Left ventricle myocardium inferior (tissue), 1 donor: ENCODE measurements at regions not wholly inside any gene's neighbourhood (a gene's known extent, or its start where the extent isn't known, plus 50 kb on each side); places are given as distances from the start of the nearest gene placed in this dataset.

ENCODE experiments used
- DNase-seq: peaks from one replicate; pipeline ENCODE4 v3.0.0-alpha.2; 2020
- H3K27ac ChIP-seq: fragments of 200-600 bp; replicated peaks from 2 replicates; pipeline ENCODE4 v1.8.0; 2021
- H3K27me3 ChIP-seq: fragments of 200-600 bp; 2 replicates; pipeline ENCODE4 v1.8.0; 2021; ENCODE audit warnings: low read depth
- H3K36me3 ChIP-seq: fragments of 200-600 bp; 2 replicates; pipeline ENCODE4 v1.8.0; 2021
- H3K4me1 ChIP-seq: fragments of 200-600 bp; 2 replicates; pipeline ENCODE4 v1.8.0; 2021
- H3K4me3 ChIP-seq: fragments of 200-600 bp; 2 replicates; pipeline ENCODE4 v1.8.0; 2021; ENCODE audit warnings: mild to moderate bottlenecking, moderate library complexity
- H3K9me3 ChIP-seq: fragments of 200-600 bp; replicated peaks from 2 replicates; pipeline ENCODE4 v1.8.0; 2021
- intact Hi-C: fragments of 100-400 bp; cut with micrococcal nuclease; formaldehyde crosslinking; loops from one replicate; pipeline ENCODE4 v1.11.0; 2022
- TF ChIP-seq, protein P1 (sequence below): fragments of 200-600 bp; IDR thresholded peaks from 2 replicates; pipeline ENCODE4 v1.8.0; 2021; ENCODE audit warnings: antibody characterized with exemption, mild to moderate bottlenecking, borderline replicate concordance
- donor health status: DM: no; HTN: yes; CAD: no; lungs with severe emphysema.

DNA sequence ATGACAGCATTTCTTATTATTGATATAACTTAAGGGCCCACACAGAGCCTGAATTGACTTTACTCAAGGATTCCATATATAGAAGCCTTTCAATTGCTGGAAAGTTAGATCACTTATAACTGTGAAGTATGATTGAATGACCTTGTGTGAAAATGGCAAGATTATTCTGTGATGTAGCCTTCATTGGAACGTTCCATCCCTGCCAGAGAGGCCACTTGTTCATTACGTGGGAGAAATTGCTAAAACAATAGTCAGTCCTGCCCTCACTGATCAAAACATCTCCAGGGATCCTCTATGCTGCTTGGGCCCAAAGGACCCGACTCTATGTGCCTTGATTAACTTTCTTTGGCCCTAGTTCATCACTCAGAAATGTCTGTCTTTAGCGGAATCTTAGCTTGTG lies 159.5 kb upstream of the BLID start:
- no peak for DNase-seq
- Histone ChIP-seq H3K36me3 (no peaks in the 10 kb centered on the region), H3K27ac (no peak overlapping the region), H3K4me3 (no peak overlapping the region), H3K27me3 (no peaks in the 10 kb centered on the region), H3K4me1 (no peaks in the 10 kb centered on the region), H3K9me3 (no peaks in the 10 kb centered on the region)
- intact Hi-C loops: no loop called here
- TF ChIP-seq, protein P1, sequence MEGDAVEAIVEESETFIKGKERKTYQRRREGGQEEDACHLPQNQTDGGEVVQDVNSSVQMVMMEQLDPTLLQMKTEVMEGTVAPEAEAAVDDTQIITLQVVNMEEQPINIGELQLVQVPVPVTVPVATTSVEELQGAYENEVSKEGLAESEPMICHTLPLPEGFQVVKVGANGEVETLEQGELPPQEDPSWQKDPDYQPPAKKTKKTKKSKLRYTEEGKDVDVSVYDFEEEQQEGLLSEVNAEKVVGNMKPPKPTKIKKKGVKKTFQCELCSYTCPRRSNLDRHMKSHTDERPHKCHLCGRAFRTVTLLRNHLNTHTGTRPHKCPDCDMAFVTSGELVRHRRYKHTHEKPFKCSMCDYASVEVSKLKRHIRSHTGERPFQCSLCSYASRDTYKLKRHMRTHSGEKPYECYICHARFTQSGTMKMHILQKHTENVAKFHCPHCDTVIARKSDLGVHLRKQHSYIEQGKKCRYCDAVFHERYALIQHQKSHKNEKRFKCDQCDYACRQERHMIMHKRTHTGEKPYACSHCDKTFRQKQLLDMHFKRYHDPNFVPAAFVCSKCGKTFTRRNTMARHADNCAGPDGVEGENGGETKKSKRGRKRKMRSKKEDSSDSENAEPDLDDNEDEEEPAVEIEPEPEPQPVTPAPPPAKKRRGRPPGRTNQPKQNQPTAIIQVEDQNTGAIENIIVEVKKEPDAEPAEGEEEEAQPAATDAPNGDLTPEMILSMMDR: no peak

DNA sequence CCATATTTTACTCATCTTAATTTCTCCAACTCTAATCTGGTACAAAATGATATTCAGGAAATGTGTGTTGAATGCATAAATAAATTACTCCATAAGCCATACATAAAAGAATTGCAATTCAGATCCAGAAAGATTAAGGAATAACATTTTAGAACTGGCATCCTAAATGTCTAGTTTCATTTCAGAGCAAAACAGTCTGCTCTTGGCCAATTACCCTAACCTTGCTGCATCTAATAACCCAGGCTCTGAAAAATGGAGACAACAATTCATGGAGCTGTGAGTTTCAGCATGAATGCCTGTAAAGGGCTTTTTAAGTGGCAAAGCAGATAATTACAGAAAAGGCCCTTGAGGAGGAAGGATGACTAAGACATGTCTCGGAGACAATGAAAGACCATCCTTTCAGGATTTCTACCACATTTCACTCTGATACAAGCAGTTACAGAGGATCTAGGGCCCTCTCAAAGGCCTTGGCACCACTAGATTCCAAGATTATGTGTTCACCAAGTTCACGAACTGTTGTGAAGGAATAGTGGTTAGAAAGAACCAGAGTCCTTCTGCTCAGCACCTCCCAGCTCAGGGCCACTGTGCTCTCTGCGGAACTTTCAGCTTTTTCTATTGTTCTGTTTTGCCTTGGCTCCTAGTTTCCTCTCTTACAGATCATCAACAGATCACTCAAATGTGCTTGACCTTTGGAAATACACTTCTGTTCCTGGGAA lies 157.6 kb upstream of the BLID start:
- no peaks in the 10 kb centered on the region for H3K4me1 ChIP-seq
- intact Hi-C loops: no loop called here
- H3K9me3 ChIP-seq: no peaks in the 10 kb centered on the region
- no peak overlapping the region for H3K27ac ChIP-seq
- H3K36me3 ChIP-seq: no peaks in the 10 kb centered on the region
- H3K4me3 ChIP-seq: no peak overlapping the region
- TF ChIP-seq, protein P1: no peak
- DNase-seq: no peak
- H3K27me3 ChIP-seq: no peaks in the 10 kb centered on the region

DNA sequence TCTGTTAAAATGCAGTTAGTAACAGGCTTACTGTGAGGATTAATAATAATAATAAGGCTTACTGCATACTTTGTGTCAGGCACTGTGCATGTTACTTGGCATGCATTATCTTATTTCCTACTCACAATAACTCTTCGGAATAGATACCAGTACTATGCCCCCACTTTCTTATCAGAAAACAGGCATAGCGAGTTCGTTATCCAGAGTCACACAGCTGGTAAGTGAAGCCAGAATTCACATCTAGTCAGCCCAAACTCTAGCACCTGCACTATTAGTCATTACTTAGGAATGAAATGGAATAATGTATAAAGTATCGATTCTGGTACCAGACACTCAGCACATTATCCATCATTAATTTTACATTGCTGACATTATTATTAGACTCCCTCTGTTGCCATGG lies 155.7 kb upstream of the BLID start:
- Histone ChIP-seq H3K36me3 (no peaks in the 10 kb centered on the region), H3K9me3 (no peaks in the 10 kb centered on the region), H3K27me3 (no peaks in the 10 kb centered on the region), H3K4me1 (no peaks in the 10 kb centered on the region), H3K4me3 (no peak overlapping the region), H3K27ac (no peak overlapping the region)
- DNase-seq: no peak
- TF ChIP-seq, protein P1: no peak
- intact Hi-C loops: no loop called here

DNA sequence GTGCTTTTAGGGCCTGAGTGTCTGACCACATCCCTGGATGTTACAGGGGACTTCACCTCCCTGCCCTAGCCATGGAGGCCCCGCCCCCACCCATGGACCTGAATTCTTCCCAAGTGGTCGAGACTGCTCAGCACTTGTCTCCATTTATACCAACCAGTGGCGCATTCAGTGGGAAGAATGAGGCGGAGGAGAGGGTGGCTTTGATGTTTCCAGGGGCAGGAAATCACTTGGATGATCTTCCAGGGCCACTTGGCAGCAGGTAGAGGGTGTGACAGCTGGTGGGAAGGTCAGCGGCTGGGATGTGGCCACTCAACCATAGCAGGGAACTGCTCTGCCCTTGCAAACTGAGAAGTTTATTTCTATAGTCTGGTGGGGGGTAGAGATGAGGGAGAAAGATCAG lies 155.1 kb upstream of the BLID start:
- intact Hi-C loops: no loop called here
- TF ChIP-seq, protein P1: no peak

DNA sequence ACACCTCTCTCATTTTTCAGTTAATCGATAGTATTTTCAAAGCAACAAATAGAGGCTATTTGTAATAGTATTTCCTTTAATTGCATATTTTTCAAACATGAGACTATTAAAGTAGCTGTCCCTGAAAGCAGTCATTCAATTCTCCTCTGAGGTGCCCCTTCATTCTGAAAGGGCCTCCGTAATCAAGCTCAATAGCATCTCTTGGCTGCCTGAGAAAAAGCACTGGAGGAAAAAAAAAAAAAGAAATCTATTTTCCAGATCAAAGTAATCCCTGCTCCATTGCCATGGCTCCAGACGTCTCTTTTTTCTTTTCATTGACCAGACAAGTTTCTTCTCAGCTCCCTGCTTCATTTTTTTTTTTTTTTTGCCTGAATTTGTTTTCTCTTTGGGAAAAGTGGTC lies 154.5 kb upstream of the BLID start:
- Histone ChIP-seq H3K27me3 (no peaks in the 10 kb centered on the region), H3K27ac (no peak overlapping the region), H3K36me3 (no peaks in the 10 kb centered on the region), H3K4me1 (no peaks in the 10 kb centered on the region), H3K9me3 (no peaks in the 10 kb centered on the region), H3K4me3 (no peak overlapping the region)
- TF ChIP-seq, protein P1: no peak
- intact Hi-C loops: no loop called here
- DNase-seq: no peak

More for the DNA sequence above, 155.1 kb upstream of the BLID start:
- Histone ChIP-seq H3K9me3 (no peaks in the 10 kb centered on the region), H3K27ac (no peak overlapping the region), H3K36me3 (no peaks in the 10 kb centered on the region), H3K4me3 (no peak overlapping the region), H3K4me1 (no peaks in the 10 kb centered on the region), H3K27me3 (no peaks in the 10 kb centered on the region)
- DNase-seq: no peak

DNA sequence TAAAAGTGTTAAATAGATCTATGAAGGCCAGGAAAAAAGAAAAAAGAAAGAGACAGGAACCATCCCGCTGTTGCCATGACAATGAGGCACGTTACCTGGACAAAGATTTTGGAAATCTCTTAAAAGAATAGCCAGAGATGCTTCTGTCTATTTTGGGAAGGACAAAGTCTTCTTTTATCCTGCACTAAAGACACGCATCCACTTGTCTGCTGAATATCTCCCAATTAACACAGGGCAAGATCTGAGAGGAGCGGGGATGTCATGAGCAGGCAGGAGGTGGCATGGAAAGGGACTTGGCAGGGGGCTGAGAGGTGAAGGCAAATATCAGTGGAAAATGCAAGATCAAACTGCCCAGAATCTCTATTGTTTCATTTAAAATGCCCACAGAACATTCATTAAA lies 153.8 kb upstream of the BLID start:
- DNase-seq: no peak
- H3K27ac ChIP-seq: no peak overlapping the region
- no peaks in the 10 kb centered on the region for H3K9me3 ChIP-seq
- no peak overlapping the region for H3K4me3 ChIP-seq
- TF ChIP-seq, protein P1: no peak
- no peaks in the 10 kb centered on the region for H3K27me3 ChIP-seq
- H3K4me1 ChIP-seq: no peaks in the 10 kb centered on the region
- intact Hi-C loops: no loop called here
- no peaks in the 10 kb centered on the region for H3K36me3 ChIP-seq
